ENCODE measurements at regions not wholly inside any gene's neighbourhood (a gene's known extent, or its start where the extent isn't known, plus 50 kb on each side); places are given as distances from the start of the nearest gene placed in this dataset.

DNA sequence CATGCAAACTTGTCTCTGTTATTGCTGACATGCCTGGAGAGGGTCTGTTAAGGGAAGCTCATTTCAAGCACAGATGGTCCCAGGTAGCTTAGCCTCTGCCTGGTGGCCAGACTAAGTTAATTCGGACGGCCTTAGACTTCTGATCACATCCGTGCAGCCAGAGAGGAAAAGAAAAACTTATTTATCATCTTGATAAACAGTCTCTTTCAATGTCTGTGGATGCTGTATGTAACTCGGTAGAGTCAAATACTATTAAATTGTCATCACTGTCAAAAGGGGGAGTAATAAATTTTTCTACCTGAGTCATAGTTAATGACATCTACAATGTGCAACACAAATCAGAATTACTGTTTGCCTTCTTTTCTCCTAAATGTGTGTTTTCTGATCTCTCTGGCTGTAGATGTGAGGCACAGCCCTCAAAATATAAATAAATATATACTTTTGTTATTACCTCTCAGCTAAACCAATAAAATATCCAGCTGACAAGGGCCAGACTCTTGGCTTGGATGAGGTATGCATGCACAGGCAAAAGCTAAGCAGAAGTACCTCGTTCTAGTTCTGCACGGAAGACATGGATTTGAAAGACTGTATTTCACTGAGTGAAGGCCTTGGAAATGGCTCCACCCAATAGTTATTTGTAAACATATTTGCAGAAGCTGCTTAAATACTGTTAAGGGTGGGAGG is 530.0 kb downstream of the TAFA4 start:
- TF ChIP-seq, protein P1, sequence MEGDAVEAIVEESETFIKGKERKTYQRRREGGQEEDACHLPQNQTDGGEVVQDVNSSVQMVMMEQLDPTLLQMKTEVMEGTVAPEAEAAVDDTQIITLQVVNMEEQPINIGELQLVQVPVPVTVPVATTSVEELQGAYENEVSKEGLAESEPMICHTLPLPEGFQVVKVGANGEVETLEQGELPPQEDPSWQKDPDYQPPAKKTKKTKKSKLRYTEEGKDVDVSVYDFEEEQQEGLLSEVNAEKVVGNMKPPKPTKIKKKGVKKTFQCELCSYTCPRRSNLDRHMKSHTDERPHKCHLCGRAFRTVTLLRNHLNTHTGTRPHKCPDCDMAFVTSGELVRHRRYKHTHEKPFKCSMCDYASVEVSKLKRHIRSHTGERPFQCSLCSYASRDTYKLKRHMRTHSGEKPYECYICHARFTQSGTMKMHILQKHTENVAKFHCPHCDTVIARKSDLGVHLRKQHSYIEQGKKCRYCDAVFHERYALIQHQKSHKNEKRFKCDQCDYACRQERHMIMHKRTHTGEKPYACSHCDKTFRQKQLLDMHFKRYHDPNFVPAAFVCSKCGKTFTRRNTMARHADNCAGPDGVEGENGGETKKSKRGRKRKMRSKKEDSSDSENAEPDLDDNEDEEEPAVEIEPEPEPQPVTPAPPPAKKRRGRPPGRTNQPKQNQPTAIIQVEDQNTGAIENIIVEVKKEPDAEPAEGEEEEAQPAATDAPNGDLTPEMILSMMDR (IDR thresholded peaks at IDR 0.05; ENCODE audit: insufficient read depth, low read depth, low read length): no peak
- no peak overlapping the region for H3K4me3 ChIP-seq (ENCODE audit: low read depth, low read length)
- DNase-seq (ENCODE audit: low read depth): no peak

- no peak overlapping the region for H3K4me3 ChIP-seq (ENCODE audit: low read depth, low read length)
- DNase-seq (ENCODE audit: low read depth): no peak
- TF ChIP-seq, protein P1 (IDR thresholded peaks at IDR 0.05; ENCODE audit: insufficient read depth, low read depth, low read length): no peak
These were observed 553.7 kb downstream of the TAFA4 start for GRCh38 chr3:68378631-68379030.

DNA sequence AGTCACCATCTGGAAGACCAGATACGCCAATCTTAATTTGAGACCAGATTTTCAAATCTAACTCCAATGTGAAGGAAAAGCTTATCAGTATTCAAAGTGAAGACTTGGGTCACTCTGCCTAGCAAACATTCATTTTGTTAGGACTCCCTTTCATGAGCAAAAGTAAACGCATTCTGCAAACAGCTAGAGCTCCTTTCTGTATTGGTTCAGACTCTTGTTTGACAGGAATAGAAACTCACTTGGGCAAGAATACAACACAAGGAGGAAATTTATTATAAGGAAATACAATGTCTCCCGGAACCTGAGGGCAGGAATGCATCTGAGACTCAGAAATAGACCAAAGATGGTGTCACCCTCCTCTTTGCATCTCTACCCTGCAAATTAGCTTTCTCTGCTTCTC is 558.6 kb downstream of the TAFA4 start:
- TF ChIP-seq, protein P1 (IDR thresholded peaks at IDR 0.05; ENCODE audit: insufficient read depth, low read depth, low read length): no peak
- no peak for DNase-seq (ENCODE audit: low read depth)

DNA sequence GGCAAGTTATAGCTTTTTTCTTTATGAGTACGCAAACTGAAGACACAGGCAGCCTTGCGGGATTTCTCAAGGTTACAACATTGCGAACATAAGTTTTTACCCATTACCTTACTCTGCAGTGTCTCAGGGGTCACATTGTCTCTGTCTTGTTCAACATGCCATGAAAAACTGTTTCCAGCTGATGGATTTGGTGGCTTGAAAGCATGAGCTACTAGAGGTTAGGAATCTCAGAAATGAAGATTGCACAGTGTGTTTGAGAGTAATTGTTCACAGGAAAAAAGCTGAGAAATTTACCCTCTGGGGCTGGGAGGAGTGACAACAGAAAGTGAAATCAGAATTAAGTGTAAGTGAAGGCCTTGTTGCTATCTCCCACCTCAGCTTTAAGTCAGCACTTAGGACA is 568.6 kb downstream of the TAFA4 start:
- TF ChIP-seq, protein P1 (IDR thresholded peaks at IDR 0.05; ENCODE audit: insufficient read depth, low read depth, low read length): no peak

More for the DNA sequence above, 558.6 kb downstream of the TAFA4 start:
- H3K4me3 ChIP-seq (ENCODE audit: low read depth, low read length): no peak overlapping the region

DNA sequence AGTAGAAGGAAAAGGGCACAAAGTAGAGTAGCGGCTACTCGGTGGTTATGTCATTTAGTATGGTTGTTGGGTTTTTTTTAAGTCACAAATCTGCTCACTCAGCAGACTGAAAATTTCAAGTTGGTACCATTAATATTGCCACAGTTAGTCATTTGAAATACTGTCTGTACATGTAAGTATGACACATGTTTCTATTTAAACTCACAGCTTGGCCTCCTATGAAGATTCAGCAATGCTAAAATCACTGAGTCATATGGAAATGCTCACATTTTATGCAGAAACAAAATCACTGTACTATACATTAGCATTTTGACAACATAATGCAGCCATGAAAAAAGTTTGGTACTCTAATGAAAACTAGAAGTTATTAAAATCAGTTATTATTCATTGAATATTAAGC is 571.9 kb downstream of the TAFA4 start:
- no peak overlapping the region for H3K4me3 ChIP-seq (ENCODE audit: low read depth, low read length)
- TF ChIP-seq, protein P1 (IDR thresholded peaks at IDR 0.05; ENCODE audit: insufficient read depth, low read depth, low read length): no peak
- DNase-seq (ENCODE audit: low read depth): no peak

More for the DNA sequence above, 568.6 kb downstream of the TAFA4 start:
- no peak overlapping the region for H3K4me3 ChIP-seq (ENCODE audit: low read depth, low read length)
- DNase-seq (ENCODE audit: low read depth): no peak

GRCh38 chr3:68345781-68346180 is 586.6 kb downstream of the TAFA4 start:
- TF ChIP-seq, protein P1 (IDR thresholded peaks at IDR 0.05; ENCODE audit: insufficient read depth, low read depth, low read length): no peak
- H3K4me3 ChIP-seq (ENCODE audit: low read depth, low read length): no peak overlapping the region
- no peak for DNase-seq (ENCODE audit: low read depth)

DNA sequence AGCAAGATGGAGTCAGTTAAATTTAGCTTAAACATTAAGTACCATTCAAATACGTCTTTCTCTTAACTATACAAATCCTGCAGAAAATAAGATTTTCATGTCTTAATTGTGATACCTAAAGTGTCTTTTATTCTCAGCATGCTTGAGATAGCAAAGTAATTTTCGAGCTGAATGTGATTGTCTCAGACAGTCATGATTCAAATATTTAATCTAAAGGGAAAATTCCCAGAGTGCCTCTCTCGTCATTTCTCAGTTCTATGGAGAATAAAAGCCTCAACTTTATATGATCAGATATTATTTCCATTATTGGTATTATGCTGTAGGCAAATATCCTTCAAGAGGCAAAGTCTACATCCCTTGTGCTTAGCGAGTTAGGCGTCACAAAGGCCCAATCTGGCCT is 589.9 kb downstream of the TAFA4 start:
- DNase-seq (ENCODE audit: low read depth): no peak
- no peak overlapping the region for H3K4me3 ChIP-seq (ENCODE audit: low read depth, low read length)
- TF ChIP-seq, protein P1 (IDR thresholded peaks at IDR 0.05; ENCODE audit: insufficient read depth, low read depth, low read length): no peak
